Keratinocyte (primary cell): ENCODE measurements at regions not wholly inside any gene's neighbourhood (a gene's known extent, or its start where the extent isn't known, plus 50 kb on each side); places are given as distances from the start of the nearest gene placed in this dataset.

Source experiments
- DNase-seq: peaks from one replicate; pipeline ENCODE4 v3.0.0-alpha.2; 2011; ENCODE audit warnings: low read depth, missing footprints, low spot score
- FAIRE-seq: peaks from 2 replicates; lab custom pipeline; 2011; peaks lifted over from hg19 to GRCh38; lab: Jason Lieb, UNC
- H2AFZ ChIP-seq: 2 replicates; pipeline ENCODE4 v1.6.0; 2012; ENCODE audit warnings: low read length, control low read depth, inconsistent platforms; ENCODE audit not compliant: control insufficient read depth
- H3K27ac ChIP-seq: 2 replicates; pipeline ENCODE4 v1.5.1; 2011; ENCODE audit warnings: low read length; ENCODE audit not compliant: control insufficient read depth, insufficient read depth
- H3K27me3 ChIP-seq: 3 replicates; pipeline ENCODE4 v1.6.0; 2011; ENCODE audit warnings: low read length; ENCODE audit not compliant: control insufficient read depth, insufficient read depth; ENCODE audit errors: extremely low read depth
- H3K36me3 ChIP-seq, 2 experiments: 2 replicates in 1 of 2; 3 replicates in 1 of 2; pipeline ENCODE4 v1.5.1; 2011; ENCODE audit warnings: low read length in 2 of 2, mild to moderate bottlenecking in 1 of 2; ENCODE audit not compliant: control insufficient read depth in 2 of 2, insufficient read depth in 2 of 2; ENCODE audit errors: extremely low read depth in 1 of 2
- H3K4me1 ChIP-seq: 3 replicates; pipeline ENCODE4 v1.5.1; 2011; ENCODE audit warnings: low read length; ENCODE audit not compliant: control insufficient read depth, insufficient read depth; ENCODE audit errors: extremely low read depth
- H3K4me2 ChIP-seq: 3 replicates; pipeline ENCODE4 v1.6.0; 2011; ENCODE audit warnings: low read depth, low read length; ENCODE audit not compliant: control insufficient read depth, insufficient read depth; ENCODE audit errors: extremely low read depth
- H3K4me3 ChIP-seq, 3 experiments: fragments of 200-600 bp in 1 of 3; sonication (generic) in 1 of 3; 2 replicates in 2 of 3; 3 replicates in 1 of 3; pipeline ENCODE4 v1.5.1; 2011 to 2016; ENCODE audit warnings: low read length in 3 of 3, mild to moderate bottlenecking in 3 of 3, control low read depth in 2 of 3, inconsistent platforms in 1 of 3, low read depth in 1 of 3, mixed read lengths in 1 of 3, mixed run types in 1 of 3, moderate library complexity in 1 of 3; ENCODE audit not compliant: control insufficient read depth in 2 of 3, insufficient read depth in 2 of 3; ENCODE audit errors: extremely low read depth in 1 of 3
- H3K79me2 ChIP-seq: 2 replicates; pipeline ENCODE4 v1.6.0; 2012; ENCODE audit warnings: low read length; ENCODE audit not compliant: control insufficient read depth, insufficient read depth
- H3K9ac ChIP-seq: 3 replicates; pipeline ENCODE4 v1.6.0; 2011; ENCODE audit warnings: low read length; ENCODE audit not compliant: control insufficient read depth, insufficient read depth; ENCODE audit errors: extremely low read depth
- H3K9me1 ChIP-seq: 3 replicates; pipeline ENCODE4 v1.6.0; 2011; ENCODE audit warnings: low read length; ENCODE audit not compliant: control insufficient read depth, insufficient read depth; ENCODE audit errors: extremely low read depth
- H3K9me3 ChIP-seq: 2 replicates; pipeline ENCODE4 v1.5.1; 2012; ENCODE audit warnings: low read depth, low read length; ENCODE audit not compliant: control insufficient read depth
- H4K20me1 ChIP-seq: 3 replicates; pipeline ENCODE4 v1.6.0; 2011; ENCODE audit warnings: low read length; ENCODE audit not compliant: control insufficient read depth, insufficient read depth; ENCODE audit errors: extremely low read depth
- CTCF ChIP-seq, 3 experiments: IDR thresholded peaks in 1 of 3; conservative IDR thresholded peaks in 1 of 3; optimal IDR thresholded peaks in 1 of 3; 2 replicates in 2 of 3; 3 replicates in 1 of 3; pipeline versions ENCODE3 to v1.5.1; 2011; ENCODE audit warnings: low read length in 3 of 3, mild to moderate bottlenecking in 3 of 3, moderate library complexity in 2 of 3, control low read depth in 1 of 3, inconsistent platforms in 1 of 3; ENCODE audit not compliant: insufficient read depth in 2 of 3; ENCODE audit errors: extremely low read depth in 1 of 3
- EZH2 ChIP-seq: IDR thresholded peaks from one replicate; pipeline ENCODE4 v1.6.1; 2012; ENCODE audit warnings: inconsistent platforms, mild to moderate bottlenecking, low read length, moderate library complexity
- dilution Hi-C: fragments of 300-500 bp; cut with MboI; formaldehyde crosslinking; loops from one replicate; pipeline ENCODE4 v1.7.0; 2020; ENCODE audit warnings: low sequenced_read_pairs; ENCODE audit not compliant: extremely low pct_ligation_motif_present

GRCh38 chr10:109379186-109379585 lies 544.1 kb downstream of the XPNPEP1 start:
- no peak for TF ChIP-seq CTCF (optimal IDR thresholded peaks at IDR 0.05 in 1 of 3, IDR thresholded peaks at IDR 0.05 in 1 of 3, conservative IDR thresholded peaks at IDR 0.05 in 1 of 3; ENCODE audit: extremely low read depth in 1 of 3, insufficient read depth in 2 of 3, low read length in 3 of 3)
- TF ChIP-seq EZH2, result no peak
- Histone ChIP-seq H3K4me1 (no peaks in the 10 kb centered on the region), H4K20me1 (no peaks in the 10 kb centered on the region), H2AFZ (no peak overlapping the region), H3K9ac (no peak overlapping the region), H3K4me2 (no peak overlapping the region), H3K36me3 (no peaks in the 10 kb centered on the region), H3K79me2 (no peaks in the 10 kb centered on the region), H3K9me3 (no peaks in the 10 kb centered on the region), H3K27ac (no peak overlapping the region), H3K4me3 (no peak overlapping the region), H3K9me1 (no peaks in the 10 kb centered on the region), H3K27me3 (no peaks in the 10 kb centered on the region)
- FAIRE-seq (no peak), DNase-seq (no peak)
- dilution Hi-C loops, result no loop called here

- Histone ChIP-seq H4K20me1 (no peaks in the 10 kb centered on the region), H3K4me1 (no peaks in the 10 kb centered on the region), H3K9me1 (no peaks in the 10 kb centered on the region), H3K79me2 (no peaks in the 10 kb centered on the region), H3K27me3 (no peaks in the 10 kb centered on the region), H3K27ac (no peak overlapping the region), H3K9me3 (no peaks in the 10 kb centered on the region), H2AFZ (no peak overlapping the region), H3K9ac (no peak overlapping the region), H3K4me3 (no peak overlapping the region), H3K4me2 (no peak overlapping the region), H3K36me3 (no peaks in the 10 kb centered on the region)
- TF ChIP-seq EZH2, result no peak
- no peak for TF ChIP-seq CTCF (optimal IDR thresholded peaks at IDR 0.05 in 1 of 3, IDR thresholded peaks at IDR 0.05 in 1 of 3, conservative IDR thresholded peaks at IDR 0.05 in 1 of 3; ENCODE audit: extremely low read depth in 1 of 3, insufficient read depth in 2 of 3, low read length in 3 of 3)
- FAIRE-seq (no peak), DNase-seq (no peak)
- dilution Hi-C loops, result no loop called here
These were observed 549.1 kb downstream of the XPNPEP1 start for GRCh38 chr10:109374215-109374614.
